Left kidney (tissue), 1 donor: ENCODE measurements at regions not wholly inside any gene's neighbourhood (a gene's known extent, or its start where the extent isn't known, plus 50 kb on each side); places are given as distances from the start of the nearest gene placed in this dataset.

ENCODE experiments used
- DNase-seq: peaks from one replicate; pipeline ENCODE4 v3.0.0-alpha.2; 2013

DNA sequence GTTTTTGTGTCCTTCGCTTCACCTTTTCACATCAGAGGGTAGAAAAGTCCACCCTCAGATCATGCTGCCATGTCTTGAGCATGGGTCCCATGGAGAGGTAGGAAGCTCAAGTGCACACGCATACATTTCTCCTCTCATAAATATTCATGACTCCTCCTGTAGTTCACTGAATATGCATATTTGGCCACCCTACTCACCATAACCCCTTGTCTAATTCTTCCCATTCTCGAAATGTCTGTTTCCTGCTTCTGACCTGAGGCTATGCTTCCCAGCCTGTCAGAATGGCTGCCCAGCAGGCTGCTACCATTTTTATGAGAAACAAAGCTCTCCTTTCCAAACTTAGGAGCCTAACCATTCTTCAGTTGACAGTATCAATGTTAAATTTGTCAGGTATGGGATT is 86.5 kb downstream of the ADRA2C start:
- no peak for DNase-seq

DNA sequence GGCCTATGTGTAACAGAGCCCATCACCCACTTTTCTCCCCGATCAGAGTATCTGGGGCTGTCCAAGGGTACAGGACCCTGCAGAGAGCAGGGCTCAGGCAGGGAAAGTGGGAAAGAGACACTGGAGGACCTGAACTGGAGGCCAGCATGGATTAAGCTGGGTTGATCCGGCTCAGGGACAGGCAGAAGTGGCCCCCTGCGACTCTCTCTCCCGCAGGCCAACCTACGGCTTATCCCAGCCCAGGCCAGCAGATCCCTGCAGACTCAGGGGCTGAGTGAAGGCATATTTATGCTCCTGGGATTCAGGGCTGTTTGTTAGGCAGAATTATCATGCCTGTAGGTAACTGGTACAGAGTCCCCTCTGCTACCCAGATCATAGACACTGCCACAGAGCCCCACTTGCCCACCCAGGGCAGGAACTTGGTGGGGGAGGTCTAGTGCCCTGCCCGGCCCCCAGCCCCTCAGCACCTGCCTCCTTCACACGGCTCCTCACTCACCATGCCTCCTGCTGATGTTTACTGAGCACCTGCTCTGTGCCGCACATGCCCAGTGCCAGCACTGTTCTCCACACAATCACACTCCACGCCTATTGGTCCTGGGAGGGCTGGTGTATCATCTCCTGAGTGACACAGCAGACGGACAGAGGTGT is 87.3 kb downstream of the ADRA2C start:
- no peak for DNase-seq

DNA sequence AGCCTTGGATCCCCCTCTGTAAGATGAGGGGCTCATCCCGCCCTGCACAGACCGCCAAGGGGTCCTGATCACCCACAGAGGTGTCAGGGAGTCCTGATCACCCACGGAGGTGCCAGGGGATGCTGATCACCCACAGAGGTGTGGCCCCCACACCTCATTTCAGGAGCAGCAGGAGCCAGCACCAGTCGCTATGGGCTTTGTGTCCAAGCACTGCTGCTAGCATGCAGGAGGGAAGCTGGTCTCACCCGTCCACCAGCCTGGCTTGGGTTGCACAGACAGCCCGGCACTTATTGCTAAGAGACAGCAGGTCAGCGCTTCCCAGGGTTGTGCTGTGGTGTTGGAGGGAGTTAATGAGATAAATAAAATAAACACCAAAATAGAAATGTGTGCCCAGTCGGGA is 88.5 kb downstream of the ADRA2C start:
- no peak for DNase-seq

DNA sequence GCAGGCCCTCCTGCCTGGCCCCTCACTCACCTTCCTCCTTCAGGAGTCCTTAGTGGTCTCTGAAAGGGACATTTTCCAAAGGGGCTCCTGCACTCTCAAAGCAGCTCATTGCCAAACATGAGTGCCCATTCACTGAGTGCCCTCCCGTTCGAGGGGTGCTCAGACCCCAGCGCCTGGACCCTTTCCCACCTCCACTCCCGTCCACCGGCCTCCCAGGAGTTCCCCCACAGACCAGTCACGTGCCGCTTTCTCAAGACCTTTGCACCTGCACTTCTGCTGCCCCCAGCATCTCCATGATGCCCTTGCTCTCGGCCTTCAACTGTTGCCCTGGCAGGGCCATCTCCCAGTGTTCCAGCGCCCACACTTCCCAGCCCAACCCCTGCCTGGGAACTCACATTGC is 89.5 kb downstream of the ADRA2C start:
- no peak for DNase-seq

DNA sequence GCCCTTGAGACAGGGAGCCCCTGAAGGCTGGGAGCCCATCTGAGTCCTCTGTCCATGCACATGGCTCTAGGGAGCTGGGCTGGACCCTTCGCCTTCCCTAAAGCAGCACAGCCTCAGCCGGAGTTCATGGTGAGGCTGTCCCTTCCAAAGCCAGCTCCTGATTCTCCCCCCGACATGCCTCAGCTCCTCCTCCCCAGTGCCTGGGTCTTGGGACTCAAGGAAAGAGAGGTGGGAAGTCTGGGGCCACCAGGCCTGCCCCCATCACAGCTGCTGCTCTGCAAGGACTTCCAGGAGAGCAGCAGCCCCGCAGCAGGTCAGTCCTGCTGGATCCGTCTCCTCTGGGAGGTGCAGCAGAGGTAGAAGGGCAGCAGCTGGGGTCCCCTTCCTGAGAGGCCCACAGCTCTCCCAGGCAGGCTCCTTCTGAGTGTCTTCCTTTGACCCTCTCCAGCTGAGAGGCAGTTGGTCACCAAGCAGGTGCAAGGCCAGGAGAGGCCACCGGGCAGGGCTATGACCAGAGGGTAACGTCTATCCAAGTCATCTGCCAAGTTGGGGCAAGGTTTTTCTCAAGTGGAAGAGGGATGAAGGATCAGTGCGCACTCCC is 90.5 kb downstream of the ADRA2C start:
- no peak for DNase-seq

DNA sequence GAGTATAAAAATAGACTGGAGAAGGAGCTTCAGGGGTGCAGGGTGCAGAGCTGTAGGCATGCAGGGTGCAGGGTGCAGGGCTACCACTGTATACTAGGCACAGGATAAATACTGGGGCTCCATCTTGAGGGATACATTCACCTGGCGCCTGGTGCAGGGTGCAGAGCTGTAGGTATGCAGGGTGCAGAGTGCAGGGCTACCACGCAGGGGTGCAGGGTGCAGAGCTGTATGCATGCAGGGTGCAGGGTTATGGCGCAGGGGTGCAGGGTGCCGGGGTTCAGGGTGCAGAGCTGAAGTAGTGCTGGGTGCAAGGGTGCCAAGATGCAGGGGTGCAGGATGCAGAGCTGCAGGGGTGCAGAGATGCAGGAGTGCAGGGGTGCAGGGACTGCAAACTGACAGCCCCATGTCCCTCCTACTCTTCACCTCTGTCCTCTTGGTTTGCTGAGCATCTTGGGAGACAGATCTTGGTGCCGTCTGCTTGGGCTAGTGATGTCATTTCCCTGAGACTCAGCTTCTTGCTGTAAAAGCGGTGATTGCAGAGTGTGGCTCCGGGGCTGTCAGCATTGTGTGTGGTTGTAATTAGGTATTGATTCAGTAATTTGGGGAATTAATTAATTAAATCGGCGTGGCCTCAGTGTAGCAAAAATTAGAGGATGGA is 91.2 kb downstream of the ADRA2C start:
- DNase-seq, result no peak

DNA sequence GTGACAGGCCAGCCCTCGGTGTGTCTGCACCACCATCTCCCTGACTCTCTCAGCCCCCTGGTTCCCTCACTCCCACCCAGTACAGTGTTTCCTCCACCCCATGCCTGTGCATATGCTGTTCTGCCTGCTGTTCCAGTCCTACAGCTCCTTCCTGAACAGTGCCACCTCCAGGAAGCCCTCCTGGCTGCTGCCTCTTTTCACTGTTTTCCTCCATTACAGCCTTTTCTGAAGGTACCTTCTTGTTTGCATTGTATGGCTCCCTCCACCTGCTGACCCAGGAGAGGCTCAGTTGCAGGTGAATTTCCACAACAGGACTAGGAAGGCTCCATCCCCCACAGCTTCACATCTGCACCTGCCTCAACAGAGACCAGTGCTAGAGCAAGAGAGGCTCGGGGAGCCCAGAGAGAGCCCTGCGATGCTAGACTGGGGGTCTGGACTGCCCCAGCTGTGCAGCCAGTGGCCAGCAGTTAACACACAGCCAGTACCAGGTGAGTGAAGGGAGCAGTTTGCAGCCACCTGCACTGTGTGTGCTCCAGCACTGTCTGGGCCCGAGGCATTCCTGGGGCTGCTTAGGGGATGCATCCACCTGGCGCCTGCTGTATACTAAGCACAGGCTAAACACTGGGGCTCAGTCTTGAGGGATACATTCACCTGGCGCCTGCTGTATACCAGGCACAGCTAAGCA is 92.0 kb downstream of the ADRA2C start:
- DNase-seq, result no peak

DNA sequence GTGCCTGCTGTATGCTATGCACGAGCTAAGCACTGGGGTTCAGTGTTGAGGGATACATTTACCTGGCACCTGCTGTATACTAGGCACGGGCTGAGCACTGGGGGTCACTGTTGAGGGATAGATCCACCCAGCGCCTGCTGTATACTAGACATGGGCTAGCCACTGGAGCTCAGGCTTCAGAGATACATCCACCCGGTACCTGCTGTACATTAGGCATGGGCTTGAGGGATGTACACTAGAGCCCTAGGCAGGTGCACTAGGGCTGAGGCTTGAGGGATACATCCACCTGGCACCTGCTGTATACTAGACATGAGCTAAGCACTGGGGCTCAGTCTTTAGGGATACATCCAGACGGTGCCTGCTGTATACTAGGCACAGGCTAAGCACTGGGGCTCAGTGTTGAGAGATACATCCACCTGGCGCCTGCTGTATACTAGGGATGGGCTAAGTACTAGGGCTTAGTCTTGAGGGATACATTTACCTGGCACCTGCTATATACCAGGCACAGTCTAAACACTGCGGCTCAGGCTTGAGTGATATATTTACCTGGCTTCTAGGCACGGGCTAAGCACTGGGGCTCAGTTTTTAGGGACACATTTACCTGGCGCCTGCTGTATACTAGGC is 92.7 kb downstream of the ADRA2C start:
- DNase-seq, result no peak

DNA sequence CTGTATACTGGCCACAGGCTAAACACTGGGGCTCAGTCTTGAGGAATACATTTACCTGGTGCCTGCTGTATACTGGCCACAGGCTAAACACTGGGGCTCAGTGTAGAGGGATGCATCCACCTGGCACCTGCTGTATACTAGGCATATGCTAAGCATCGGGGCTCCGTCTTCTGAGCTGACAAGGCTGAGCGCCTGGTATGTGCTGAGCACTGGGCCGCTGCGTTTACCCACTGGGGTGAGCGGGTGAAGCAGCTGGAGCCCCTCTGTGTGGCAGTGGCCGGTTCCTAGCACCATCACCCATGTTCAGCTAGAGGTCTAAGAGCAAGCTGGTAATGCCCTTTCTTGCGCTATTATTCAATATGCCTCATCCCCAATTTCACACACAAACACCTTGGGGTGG is 93.4 kb downstream of the ADRA2C start:
- DNase-seq, result no peak

DNA sequence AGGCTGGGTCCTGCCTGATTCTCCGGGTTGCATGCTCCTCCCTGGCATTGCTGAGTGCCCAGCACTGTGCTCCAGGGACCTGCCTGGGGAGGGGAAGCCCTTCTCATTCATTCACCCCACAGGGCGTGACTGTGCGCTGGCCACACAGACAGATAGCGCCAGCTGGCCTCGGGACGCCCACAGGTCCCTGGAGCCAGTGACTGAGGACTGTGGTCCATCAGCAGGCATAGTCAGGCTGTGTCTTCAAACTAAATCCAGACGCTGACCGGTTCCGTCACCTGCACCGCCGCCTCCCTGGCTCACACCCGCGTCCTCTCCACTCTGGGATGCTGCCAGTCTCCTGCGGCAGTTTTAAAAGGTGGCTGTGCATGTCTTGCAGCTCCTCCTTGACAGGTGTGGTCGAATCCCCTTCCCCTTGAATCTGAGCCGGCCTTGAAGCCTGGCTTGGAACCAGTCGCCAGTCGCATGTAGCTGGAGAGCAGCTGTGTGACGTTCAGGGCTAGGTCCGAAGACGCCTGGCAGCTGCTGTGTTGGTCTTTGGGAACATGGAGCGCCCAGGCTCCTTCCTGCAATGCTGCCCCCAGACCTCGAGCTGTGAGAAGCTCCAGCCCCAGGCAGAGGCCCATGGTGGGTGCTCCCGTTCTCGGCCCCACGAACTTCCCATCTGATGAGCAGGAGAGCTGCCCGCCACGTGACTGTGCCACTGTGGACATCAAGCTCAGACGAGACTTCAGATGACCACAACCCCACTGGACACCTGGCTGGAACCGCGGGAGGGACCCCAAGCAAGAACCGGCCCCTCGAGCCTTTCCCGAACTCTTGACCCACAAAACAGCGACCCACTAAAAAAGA is 94.1 kb downstream of the ADRA2C start:
- DNase-seq, result no peak

DNA sequence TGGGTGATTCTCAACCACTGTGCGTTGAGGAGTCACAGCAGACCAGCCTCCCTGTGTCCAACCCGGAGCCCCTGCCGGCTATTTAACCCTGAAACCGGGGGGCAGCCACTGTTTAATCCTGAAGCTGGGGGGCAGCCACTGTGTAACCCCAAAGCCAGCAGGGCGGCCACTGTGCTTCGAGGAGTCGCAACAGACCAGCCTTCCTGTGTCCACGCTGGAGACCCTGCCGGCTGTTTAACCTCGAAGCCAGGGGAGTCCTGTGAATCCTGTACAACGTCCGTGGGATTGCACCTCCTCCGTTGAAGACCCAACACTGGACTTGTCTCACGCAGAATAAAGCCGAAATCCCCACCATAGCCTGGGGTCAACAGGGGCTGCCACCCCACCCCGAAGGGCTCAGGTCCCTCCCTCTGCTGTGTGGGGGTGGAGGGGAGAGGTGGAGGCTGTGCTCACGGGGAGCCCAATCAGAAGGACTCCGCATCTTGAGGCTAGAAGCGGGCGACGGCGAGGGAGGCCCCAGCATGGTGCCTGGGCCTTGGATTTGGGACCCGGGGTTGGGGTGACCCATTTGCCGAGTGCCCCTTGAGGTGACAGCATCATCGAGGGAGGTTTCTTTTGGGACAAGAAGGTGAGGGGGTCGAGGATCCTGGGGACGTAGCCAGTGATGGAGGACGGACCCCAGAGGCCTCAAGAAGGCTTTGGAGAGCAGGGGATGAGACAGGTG is 94.9 kb downstream of the ADRA2C start:
- no peak for DNase-seq

DNA sequence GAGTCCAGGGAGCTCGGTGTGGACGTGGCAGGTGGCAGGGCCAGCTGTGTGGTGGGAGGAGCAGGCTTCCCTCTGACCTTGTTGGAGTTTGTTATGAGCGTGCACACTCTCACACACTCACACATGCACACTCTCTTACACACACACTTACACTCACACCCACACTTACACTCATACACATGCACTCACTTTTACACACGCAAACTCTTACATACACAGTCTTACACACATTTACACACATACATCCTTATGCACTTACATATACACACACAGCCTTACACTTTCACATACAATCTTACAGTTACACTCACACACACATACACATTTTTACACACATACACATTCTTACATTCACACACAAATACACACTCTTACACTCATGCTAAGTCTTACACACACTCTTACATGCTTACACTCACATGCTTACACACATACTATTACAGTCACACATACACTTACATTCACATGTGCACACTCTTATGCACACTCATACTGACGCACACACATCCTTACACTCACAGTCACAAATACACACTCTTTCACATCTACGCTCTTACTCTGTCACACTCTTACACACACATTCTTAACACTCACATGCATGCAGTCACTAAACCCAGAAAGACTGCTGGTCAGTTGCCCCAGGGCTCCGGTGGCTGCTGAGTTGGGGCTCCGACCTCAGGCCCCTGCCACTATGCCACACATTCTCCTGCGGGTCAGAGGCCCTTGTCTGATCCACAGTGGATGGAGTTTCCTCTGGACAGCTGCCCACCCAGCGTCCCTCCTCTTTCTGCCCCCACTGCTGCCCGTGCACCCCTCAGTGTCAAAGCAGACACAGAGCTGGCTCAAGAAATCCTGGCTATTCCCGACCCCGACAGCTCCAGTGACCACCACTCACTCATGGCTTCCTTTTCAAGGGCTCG is 95.8 kb downstream of the ADRA2C start:
- DNase-seq, result no peak

DNA sequence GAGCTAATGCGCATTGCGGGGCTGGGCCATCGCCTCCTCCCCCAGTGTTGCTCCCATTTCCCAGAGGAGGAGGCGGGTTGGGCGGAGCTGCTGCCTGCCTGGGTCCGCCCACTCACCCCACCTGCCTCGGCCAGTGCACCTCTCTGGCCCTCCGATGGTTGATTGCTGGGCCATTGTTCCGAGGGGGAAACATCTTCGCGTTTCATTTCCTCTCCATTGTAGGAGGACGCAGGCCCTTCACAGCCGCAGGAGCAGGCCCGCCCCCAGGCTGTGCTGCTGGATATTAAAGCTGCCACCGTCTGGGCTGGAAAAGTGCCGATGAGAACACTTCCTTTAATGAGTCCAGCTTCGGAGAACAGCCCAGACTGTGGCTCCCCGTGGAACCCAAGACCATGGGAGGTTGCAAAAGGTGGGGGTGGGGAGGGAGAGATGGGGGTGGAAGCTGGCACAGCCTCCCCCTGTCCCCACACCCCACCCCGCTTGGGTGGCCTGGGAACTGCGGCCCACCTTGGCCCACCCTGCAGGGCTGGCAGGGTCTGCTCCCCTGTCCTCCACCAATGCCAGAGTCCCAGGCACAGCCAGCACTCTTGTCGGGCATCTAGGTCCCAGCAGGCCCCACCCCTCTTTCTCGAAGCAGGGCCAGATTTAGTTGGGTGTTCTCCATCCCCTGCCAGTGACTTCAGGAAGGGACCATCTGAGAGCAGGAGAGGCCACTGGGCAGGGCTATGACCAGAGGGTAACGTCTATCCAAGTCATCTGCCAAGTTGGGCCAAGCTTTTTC is 96.6 kb downstream of the ADRA2C start:
- no peak for DNase-seq

DNA sequence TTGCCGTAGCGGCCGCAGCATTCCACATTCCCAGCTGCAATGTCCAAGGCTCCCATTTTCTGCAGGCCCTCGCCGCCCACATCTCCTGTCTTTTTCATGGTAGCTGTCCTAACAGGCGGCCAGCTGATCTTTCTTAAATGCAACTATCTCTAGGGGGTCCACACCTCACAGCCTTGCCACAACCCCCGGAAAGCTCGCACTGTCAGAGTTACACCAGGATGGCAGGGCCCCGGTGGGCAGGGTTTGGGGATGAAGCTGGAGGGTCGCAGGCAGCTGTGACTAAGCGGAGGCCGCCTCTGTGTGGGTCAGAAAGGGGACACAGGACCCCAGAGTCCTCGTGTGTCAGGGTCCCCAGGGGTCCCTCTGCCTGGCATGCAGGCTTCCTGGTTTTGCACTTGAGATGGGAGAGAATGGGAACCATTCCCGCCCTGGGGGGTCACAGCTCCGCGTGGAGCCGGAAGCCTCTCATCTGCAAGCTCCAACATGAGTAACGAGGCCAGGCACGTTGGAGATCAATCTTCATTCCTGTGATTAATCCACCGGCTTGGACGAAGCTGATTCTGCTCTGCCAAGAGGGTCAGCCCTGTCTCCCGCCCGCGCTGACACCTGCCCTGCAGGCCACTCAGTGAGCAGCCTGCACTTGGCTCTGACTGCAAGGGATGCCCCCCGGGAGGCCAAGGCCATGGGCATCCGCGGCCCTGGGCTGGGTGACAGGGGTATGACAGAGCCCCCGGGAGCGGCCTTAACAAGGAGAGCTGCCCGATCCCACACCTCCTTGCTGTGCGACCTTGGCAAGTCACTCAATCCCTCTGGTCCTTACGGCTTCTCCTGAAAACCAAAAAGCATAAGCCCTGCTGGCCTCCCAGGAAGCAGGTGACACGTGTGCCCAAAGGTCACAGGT is 97.9 kb downstream of the ADRA2C start:
- DNase-seq, result no peak

DNA sequence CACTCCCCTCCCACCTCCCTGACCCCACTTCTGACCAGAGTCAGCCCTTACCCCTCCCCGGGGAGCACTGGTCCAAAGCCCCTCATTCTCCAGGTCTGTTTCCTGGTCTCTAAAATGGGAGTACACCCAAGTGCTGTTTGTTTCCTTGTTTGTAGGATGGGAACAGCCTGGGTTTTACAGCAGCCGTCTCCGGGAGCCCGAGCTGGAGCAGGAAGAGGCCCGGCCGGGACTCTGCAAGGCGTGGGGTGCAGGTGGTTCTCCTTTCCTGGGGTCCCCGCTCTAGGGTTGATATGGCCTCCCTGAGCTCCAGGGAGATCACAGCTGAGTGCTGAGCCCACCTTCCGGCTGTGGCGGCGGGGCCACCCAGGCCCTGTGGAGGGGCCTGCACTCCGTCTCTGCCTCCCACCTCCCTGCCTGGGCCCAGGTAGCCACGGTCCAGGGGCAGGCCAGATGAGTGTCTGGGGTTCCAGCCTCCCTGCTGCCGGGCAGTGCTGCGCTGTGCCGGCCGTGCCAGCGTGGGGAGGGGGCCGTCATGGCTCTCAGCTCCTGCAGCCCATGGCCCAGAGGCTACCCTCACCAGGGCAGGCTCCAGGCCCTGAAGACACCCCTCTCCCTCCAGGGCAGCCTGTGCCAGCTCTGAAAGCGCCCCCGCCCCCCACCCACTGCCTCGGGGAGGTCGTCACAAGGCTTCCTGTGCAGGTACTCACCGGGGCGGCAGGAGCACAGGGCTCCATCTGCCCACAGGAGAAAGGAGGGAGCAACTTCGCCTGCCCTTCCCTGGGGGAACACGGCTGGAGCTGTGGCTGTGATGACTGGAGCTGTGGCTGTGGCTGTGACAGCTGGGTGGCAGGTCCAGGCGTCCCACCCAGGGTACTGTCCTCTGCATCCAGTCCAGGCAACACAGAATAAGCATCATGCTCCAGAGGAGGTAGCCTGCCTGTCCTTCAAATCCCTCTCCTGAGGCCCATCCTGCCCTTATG is 98.8 kb downstream of the ADRA2C start:
- no peak for DNase-seq

DNA sequence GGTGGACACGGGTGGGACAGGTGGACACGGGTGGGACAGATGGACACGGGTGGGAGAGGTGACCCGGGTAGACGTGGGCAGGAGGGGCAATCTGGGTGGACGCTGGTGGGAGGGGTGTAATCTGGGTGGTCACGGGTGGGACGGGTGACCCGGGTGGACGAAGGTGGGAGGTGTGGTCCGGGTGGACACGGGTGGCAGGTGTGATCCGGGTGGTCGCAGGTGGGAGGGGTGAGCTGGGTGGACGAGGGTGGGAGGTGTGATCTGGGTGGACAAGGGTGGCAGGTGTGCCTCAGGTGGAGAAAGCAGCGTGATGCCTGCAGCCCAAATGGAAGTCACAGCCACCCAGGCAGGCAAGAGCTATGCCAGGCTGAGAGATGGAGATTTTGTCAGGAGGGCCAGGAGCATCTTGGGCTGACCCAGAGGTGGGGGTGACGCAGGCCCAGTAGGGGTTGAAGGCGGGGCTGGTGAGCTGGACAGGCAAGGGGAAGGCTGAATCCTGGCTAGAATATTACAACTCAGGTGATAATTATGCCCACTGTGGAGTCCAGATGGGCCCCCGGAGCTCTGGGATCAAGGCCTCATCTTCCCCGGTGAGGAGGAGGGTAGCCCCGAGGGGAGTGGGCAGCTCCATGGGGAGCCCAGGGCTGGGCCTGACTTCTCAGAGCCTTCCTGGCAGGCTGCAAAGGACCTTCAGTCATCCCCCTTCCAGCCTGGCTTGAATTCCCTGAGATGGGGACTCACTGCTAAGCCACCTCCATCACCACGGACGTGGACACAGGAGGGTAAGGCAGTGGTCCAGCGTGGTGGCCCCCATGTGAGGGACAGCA is 100.0 kb downstream of the ADRA2C start:
- no peak for DNase-seq
